NCI-H774 (cell line): ENCODE measurements at regions not wholly inside any gene's neighbourhood (a gene's known extent, or its start where the extent isn't known, plus 50 kb on each side); places are given as distances from the start of the nearest gene placed in this dataset.

Source experiments
- DNase-seq: peaks from one replicate; lab custom pipeline; 2025; lab: John Stamatoyannopoulos, UW

GRCh38 chr2:103734911-103735310, 973.1 kb downstream of the TMEM182 start:
- DNase-seq, result no peak

- no peak for DNase-seq
Observed at GRCh38 chr2:103738108-103738507, 976.3 kb downstream of the TMEM182 start.

GRCh38 chr2:103738606-103739005, 976.8 kb downstream of the TMEM182 start:
- no peak for DNase-seq

GRCh38 chr2:103739186-103739585, 977.4 kb downstream of the TMEM182 start:
- DNase-seq, result no peak

- DNase-seq, result no peak
Observed at GRCh38 chr2:103739921-103740320, 978.1 kb downstream of the TMEM182 start.

GRCh38 chr2:103740631-103741030, 978.8 kb downstream of the TMEM182 start:
- no peak for DNase-seq

GRCh38 chr2:103743195-103743594, 981.4 kb downstream of the TMEM182 start:
- no peak for DNase-seq

- DNase-seq, result no peak
Observed at GRCh38 chr2:103754530-103754929, 992.7 kb downstream of the TMEM182 start.

GRCh38 chr2:103773884-103774283, 1012.1 kb downstream of the TMEM182 start:
- DNase-seq, result no peak

- DNase-seq, result no peak
Observed at GRCh38 chr2:103780088-103780702, 1018.4 kb downstream of the TMEM182 start.

GRCh38 chr2:103781313-103781712, 1019.5 kb downstream of the TMEM182 start:
- no peak for DNase-seq

GRCh38 chr2:103784261-103784660, 1022.4 kb downstream of the TMEM182 start:
- DNase-seq, result no peak

GRCh38 chr2:103785432-103785831, 1023.6 kb downstream of the TMEM182 start:
- DNase-seq, result no peak

- DNase-seq, result no peak
Observed at GRCh38 chr2:103785956-103786355, 1024.1 kb downstream of the TMEM182 start.

GRCh38 chr2:103788389-103788788, 1026.6 kb downstream of the TMEM182 start:
- no peak for DNase-seq

- DNase-seq, result no peak
Observed at GRCh38 chr2:103788951-103789350, 1027.1 kb downstream of the TMEM182 start.

GRCh38 chr2:103789381-103790095, 1027.7 kb downstream of the TMEM182 start:
- no peak for DNase-seq

- DNase-seq, result no peak
Observed at GRCh38 chr2:103792042-103792441, 1030.2 kb downstream of the TMEM182 start.

GRCh38 chr2:103798291-103798690, 1036.5 kb downstream of the TMEM182 start:
- DNase-seq, result no peak

- DNase-seq, result no peak
Observed at GRCh38 chr2:103804013-103804412, 1042.2 kb downstream of the TMEM182 start.

GRCh38 chr2:103805746-103806145, 1043.9 kb downstream of the TMEM182 start:
- no peak for DNase-seq

- no peak for DNase-seq
Observed at GRCh38 chr2:103808814-103809213, 1045.1 kb upstream of the POU3F3 start.

- no peak for DNase-seq
Observed at GRCh38 chr2:103809415-103809814, 1044.5 kb upstream of the POU3F3 start.

- no peak for DNase-seq
Observed at GRCh38 chr2:103809941-103810441, 1043.9 kb upstream of the POU3F3 start.
